ENCODE measurements at regions not wholly inside any gene's neighbourhood (a gene's known extent, or its start where the extent isn't known, plus 50 kb on each side); places are given as distances from the start of the nearest gene placed in this dataset.
"Not testable (repeated sequence)": the region's sequence is repeated elsewhere in the genome, so short reads cannot be mapped to it uniquely, and the experiment has no call there.

DNA sequence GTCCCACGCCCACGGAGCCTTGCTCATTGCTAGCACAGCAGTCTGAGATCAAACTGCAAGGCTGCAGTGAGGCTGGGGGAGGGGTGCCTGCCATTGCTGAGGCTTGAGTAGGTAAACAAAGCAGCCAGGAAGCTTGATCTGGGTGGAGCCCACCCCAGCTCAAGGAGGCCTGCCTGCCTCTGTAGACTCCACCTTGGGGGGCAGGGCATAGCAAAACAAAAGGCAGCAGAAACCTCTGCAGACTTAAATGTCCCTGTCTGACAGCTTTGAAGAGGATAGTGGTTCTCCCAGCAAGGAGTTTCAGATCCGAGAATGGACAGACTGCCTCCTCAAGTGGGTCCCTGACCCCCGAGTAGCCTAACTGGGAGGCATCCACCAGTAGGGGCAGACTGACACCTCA lies 239.7 kb downstream of the DAD1 start:
- TF ChIP-seq, protein P1, sequence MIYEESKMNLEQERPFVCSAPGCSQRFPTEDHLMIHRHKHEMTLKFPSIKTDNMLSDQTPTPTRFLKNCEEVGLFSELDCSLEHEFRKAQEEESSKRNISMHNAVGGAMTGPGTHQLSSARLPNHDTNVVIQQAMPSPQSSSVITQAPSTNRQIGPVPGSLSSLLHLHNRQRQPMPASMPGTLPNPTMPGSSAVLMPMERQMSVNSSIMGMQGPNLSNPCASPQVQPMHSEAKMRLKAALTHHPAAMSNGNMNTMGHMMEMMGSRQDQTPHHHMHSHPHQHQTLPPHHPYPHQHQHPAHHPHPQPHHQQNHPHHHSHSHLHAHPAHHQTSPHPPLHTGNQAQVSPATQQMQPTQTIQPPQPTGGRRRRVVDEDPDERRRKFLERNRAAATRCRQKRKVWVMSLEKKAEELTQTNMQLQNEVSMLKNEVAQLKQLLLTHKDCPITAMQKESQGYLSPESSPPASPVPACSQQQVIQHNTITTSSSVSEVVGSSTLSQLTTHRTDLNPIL (CRISPR knock-in tag; IDR thresholded peaks at IDR 0.05; ENCODE audit: low read depth): not testable (repeated sequence)
- TF ChIP-seq TCF4 (CRISPR knock-in tag; IDR thresholded peaks at IDR 0.05; ENCODE audit: borderline replicate concordance); CSDC2 (CRISPR knock-in tag; IDR thresholded peaks at IDR 0.05); PATZ1 (CRISPR knock-in tag; IDR thresholded peaks at IDR 0.05; ENCODE audit: borderline replicate concordance); TOX (CRISPR knock-in tag; IDR thresholded peaks at IDR 0.05; ENCODE audit: borderline replicate concordance); TSHZ2 (CRISPR knock-in tag; IDR thresholded peaks at IDR 0.05); ZNF8 (CRISPR knock-in tag; IDR thresholded peaks at IDR 0.05); ISL1 (CRISPR knock-in tag; IDR thresholded peaks at IDR 0.05); ZNF70 (CRISPR knock-in tag; IDR thresholded peaks at IDR 0.05); OSR1 (CRISPR knock-in tag; IDR thresholded peaks at IDR 0.05); BACH2 (CRISPR knock-in tag; IDR thresholded peaks at IDR 0.05; ENCODE audit: borderline replicate concordance); GLIS3 (CRISPR knock-in tag; IDR thresholded peaks at IDR 0.05); ZFP30 (CRISPR knock-in tag; IDR thresholded peaks at IDR 0.05); RARB (CRISPR knock-in tag; IDR thresholded peaks at IDR 0.05): not testable (repeated sequence)
